ENCODE measurements at regions not wholly inside any gene's neighbourhood (a gene's known extent, or its start where the extent isn't known, plus 50 kb on each side); places are given as distances from the start of the nearest gene placed in this dataset.

- ChIA-PET POLR2A (ENCODE audit: low non-redundant PET) (no interaction called here), CTCF (interaction anchor here (0.6 kb wide), 1 partner anchor 896 kb away, joined by 3 read pairs; no protein-coding TSS in a partner anchor)
- no peak for TF ChIP-seq CTCF (conservative IDR thresholded peaks at IDR 0.05; ENCODE audit: low read depth)
- DNase-seq (ENCODE audit: low spot score) = no peak
- no peak overlapping the region for H3K27ac ChIP-seq
Observed at GRCh38 chr12:89945123-89945522, 236.5 kb upstream of the ATP2B1 start.

DNA sequence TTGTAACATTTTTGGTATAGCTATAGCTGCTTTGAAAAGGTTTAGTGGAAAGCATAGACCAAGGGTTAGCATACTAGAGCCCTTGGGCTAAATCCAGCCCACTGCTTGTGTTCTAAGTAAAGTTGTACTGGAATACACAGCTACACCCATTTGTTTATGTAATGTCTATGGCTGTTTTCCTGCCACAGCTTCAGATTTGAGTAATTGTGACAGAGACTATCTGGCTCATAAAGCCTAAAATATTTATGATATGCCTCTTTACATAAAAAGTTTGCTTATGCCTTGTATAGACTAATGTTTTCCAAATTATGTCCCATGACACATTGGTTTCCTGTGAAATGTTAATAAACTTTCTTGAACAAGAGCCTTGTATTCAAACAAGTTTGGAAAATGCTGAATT lies 234.8 kb upstream of the ATP2B1 start:
- POLR2A ChIA-PET (ENCODE audit: low non-redundant PET) = no interaction called here
- CTCF ChIA-PET = interaction anchor here (0.5 kb wide), 1 partner anchor 79 kb away, joined by 4 read pairs; no protein-coding TSS in a partner anchor
- DNase-seq (ENCODE audit: low spot score) = no peak

DNA sequence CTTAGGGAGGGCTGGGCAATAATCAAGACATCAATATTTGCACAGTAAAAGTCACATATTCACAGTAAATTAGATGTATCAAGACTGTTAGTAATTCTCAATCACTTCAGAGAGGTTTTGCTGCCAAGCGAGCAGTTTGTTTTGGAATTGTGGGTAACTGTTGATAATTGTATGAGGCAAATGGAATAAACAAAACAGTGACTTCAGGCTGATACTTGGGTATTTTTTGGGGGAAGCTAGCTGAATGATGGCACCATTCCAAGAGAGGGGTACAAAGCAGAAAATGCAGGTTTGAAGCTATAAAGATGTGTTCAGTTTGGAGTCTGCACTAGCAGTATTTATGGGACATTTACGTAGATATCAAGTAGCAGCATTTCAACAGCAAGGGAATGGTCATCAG lies 232.8 kb upstream of the ATP2B1 start:
- no peak overlapping the region for H3K27ac ChIP-seq
- ChIA-PET POLR2A (ENCODE audit: low non-redundant PET) (no interaction called here), CTCF (no interaction called here)
- DNase-seq (ENCODE audit: low spot score) = no peak
- no peak for TF ChIP-seq CTCF (conservative IDR thresholded peaks at IDR 0.05; ENCODE audit: low read depth)

More for the DNA sequence above, 234.8 kb upstream of the ATP2B1 start:
- H3K27ac ChIP-seq = no peak overlapping the region
- TF ChIP-seq CTCF (conservative IDR thresholded peaks at IDR 0.05; ENCODE audit: low read depth) = no peak

GRCh38 chr12:89939522-89940215 lies 231.0 kb upstream of the ATP2B1 start:
- no peak for TF ChIP-seq CTCF (conservative IDR thresholded peaks at IDR 0.05; ENCODE audit: low read depth)
- POLR2A ChIA-PET (ENCODE audit: low non-redundant PET) = no interaction called here
- no peak overlapping the region for H3K27ac ChIP-seq
- peak; percentile 33 for DNase-seq (ENCODE audit: low spot score)
- CTCF ChIA-PET = no interaction called here

DNA sequence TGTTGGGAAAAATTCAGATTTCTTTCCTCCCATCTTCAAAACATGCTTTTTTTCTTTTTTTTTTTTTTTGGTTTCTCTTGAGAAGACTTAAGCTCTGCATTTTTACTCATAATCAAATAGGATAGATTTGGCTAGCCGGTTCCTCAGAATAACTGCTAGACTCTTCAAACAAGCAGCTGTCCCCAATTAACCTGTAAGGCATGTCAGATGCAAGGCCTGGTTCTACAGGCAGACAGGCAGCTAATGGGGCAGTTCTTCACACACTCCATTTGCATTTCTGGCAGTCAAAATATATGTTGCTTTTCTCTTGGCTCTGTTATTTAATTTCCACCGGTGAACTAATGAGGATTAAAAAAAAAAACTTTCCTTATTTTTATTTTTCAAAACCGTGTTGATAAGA lies 228.0 kb upstream of the ATP2B1 start:
- CTCF ChIA-PET = interaction anchor here (0.6 to 0.7 kb wide), 3 partner anchors 11 to 936 kb away, joined by 3 to 13 read pairs (median 7); no protein-coding TSS in a partner anchor
- no peak for DNase-seq (ENCODE audit: low spot score)

GRCh38 chr12:89935850-89936249 lies 227.2 kb upstream of the ATP2B1 start:
- no peak overlapping the region for H3K27ac ChIP-seq
- ChIA-PET POLR2A (ENCODE audit: low non-redundant PET) (interaction anchor here (0.6 kb wide), 1 partner anchor 281 kb away, joined by 3 read pairs; no protein-coding TSS in a partner anchor), CTCF (interaction anchor here (0.6 kb wide), 1 partner anchor 320 kb away, joined by 3 read pairs; no protein-coding TSS in a partner anchor)
- no peak for TF ChIP-seq CTCF (conservative IDR thresholded peaks at IDR 0.05; ENCODE audit: low read depth)
- no peak for DNase-seq (ENCODE audit: low spot score)

More for the DNA sequence above, 228.0 kb upstream of the ATP2B1 start:
- POLR2A ChIA-PET (ENCODE audit: low non-redundant PET) = interaction anchor here (0.6 kb wide), 1 partner anchor 280 kb away, joined by 3 read pairs; no protein-coding TSS in a partner anchor
- H3K27ac ChIP-seq = no peak overlapping the region
- no peak for TF ChIP-seq CTCF (conservative IDR thresholded peaks at IDR 0.05; ENCODE audit: low read depth)
